SK-N-SH (cell line): ENCODE measurements at regions not wholly inside any gene's neighbourhood (a gene's known extent, or its start where the extent isn't known, plus 50 kb on each side); places are given as distances from the start of the nearest gene placed in this dataset.

Experiments
- CTCF ChIA-PET: fragments of 300-600, 350-600 bp; formaldehyde crosslinking; extraction: SDS; loops from one replicate; lab custom pipeline; 2021; lab: Yijun Ruan, JAX
- POLR2A ChIA-PET: fragments of 350-600 bp; sonication (Branson Sonifier 250); formaldehyde crosslinking; extraction: SDS; loops from one replicate; lab custom pipeline; 2020; ENCODE audit warnings: antibody characterized with exemption, inconsistent platforms; lab: Yijun Ruan, JAX
- DNase-seq: peaks from one replicate; pipeline ENCODE4 v3.0.0; 2012
- H2AFZ ChIP-seq: fragments of 200-600 bp; sonication (generic); 2 replicates; pipeline ENCODE4 v1.8.1; 2016; ENCODE audit warnings: antibody characterized with exemption, mild to moderate bottlenecking, low read depth
- H3F3A ChIP-seq: fragments of 200-600 bp; sonication (generic); replicated peaks from 2 replicates; pipeline ENCODE3; 2016; ENCODE audit warnings: antibody characterized with exemption, mild to moderate bottlenecking; ENCODE audit not compliant: insufficient read depth
- H3K27ac ChIP-seq, 2 experiments: fragments of 200-500 bp in 1 of 2; fragments of 200-600 bp in 1 of 2; sonication (Bioruptor generic) in 1 of 2; sonication (generic), shearing (Covaris generic) in 1 of 2; 2 replicates each; pipeline versions ENCODE4 v1.5.1 to v1.6.1; 2014 to 2016; ENCODE audit warnings: low read depth in 2 of 2, inconsistent platforms in 1 of 2, low read length in 1 of 2, mild to moderate bottlenecking in 1 of 2, mixed read lengths in 1 of 2
- H3K27me3 ChIP-seq: fragments of 200-600 bp; sonication (generic), shearing (Covaris generic); 2 replicates; pipeline ENCODE4 v1.6.1; 2016; ENCODE audit warnings: mixed run types; ENCODE audit not compliant: insufficient read depth
- H3K36me3 ChIP-seq, 2 experiments: fragments of 200-500 bp in 1 of 2; fragments of 200-600 bp in 1 of 2; sonication (Bioruptor generic) in 1 of 2; sonication (generic) in 1 of 2; replicated peaks in 1 of 2; 2 replicates each; pipeline versions ENCODE3 to v1.5.1; 2014 to 2016; ENCODE audit warnings: low read length in 1 of 2, mild to moderate bottlenecking in 1 of 2; ENCODE audit not compliant: insufficient read depth in 2 of 2, control insufficient read depth in 1 of 2
- H3K4me1 ChIP-seq, 2 experiments: fragments of 200-500 bp in 1 of 2; fragments of 200-600 bp in 1 of 2; sonication (Bioruptor generic) in 1 of 2; sonication (generic), shearing (Covaris generic) in 1 of 2; 2 replicates each; pipeline versions ENCODE4 v1.5.1 to v1.6.1; 2014 to 2016; ENCODE audit warnings: low read depth in 1 of 2, low read length in 1 of 2, mixed run types in 1 of 2; ENCODE audit not compliant: insufficient read depth in 2 of 2, control insufficient read depth in 1 of 2
- H3K4me2 ChIP-seq: fragments of 200-600 bp; sonication (generic), shearing (Covaris generic); 2 replicates; pipeline ENCODE4 v1.6.1; 2017; ENCODE audit warnings: mixed run types
- H3K4me3 ChIP-seq, 2 experiments: fragments of 200-500 bp in 1 of 2; fragments of 200-600 bp in 1 of 2; sonication (Bioruptor generic) in 1 of 2; sonication (generic), shearing (Covaris generic) in 1 of 2; 2 replicates each; pipeline versions ENCODE4 v1.5.1 to v1.8.1; 2014 to 2016; ENCODE audit warnings: low read depth in 2 of 2, inconsistent platforms in 1 of 2, low read length in 1 of 2, mild to moderate bottlenecking in 1 of 2, mixed read lengths in 1 of 2, moderate library complexity in 1 of 2
- H3K79me2 ChIP-seq: fragments of 200-600 bp; sonication (generic); 2 replicates; pipeline ENCODE4 v1.8.1; 2017; ENCODE audit warnings: mild to moderate bottlenecking; ENCODE audit not compliant: insufficient read depth
- H3K9ac ChIP-seq: fragments of 200-600 bp; sonication (generic); 2 replicates; pipeline ENCODE4 v1.6.1; 2017; ENCODE audit warnings: mixed run types
- H3K9me2 ChIP-seq: fragments of 200-600 bp; sonication (generic); 2 replicates; pipeline ENCODE4 v1.6.1; 2017; ENCODE audit warnings: mixed run types
- H3K9me3 ChIP-seq: fragments of 200-600 bp; sonication (generic); 2 replicates; pipeline ENCODE4 v1.6.1; 2017; ENCODE audit warnings: mixed run types, mild to moderate bottlenecking, moderate library complexity
- H4K20me1 ChIP-seq: fragments of 200-600 bp; sonication (generic); 2 replicates; pipeline ENCODE4 v1.6.1; 2017; ENCODE audit warnings: mild to moderate bottlenecking, mixed run types; ENCODE audit not compliant: insufficient read depth
- GABPA ChIP-seq: IDR thresholded peaks from 2 replicates; pipeline ENCODE4 v1.4.0; 2012; ENCODE audit warnings: low read depth, mild to moderate bottlenecking
- GATA2 ChIP-seq: sonication (generic); formaldehyde crosslinking; IDR thresholded peaks from 2 replicates; pipeline ENCODE4 v1.5.0; 2020; ENCODE audit warnings: mild to moderate bottlenecking, missing genetic modification reagents
- MXI1 ChIP-seq: IDR thresholded peaks from 2 replicates; pipeline ENCODE4 v1.6.1; 2012; ENCODE audit warnings: mild to moderate bottlenecking, low read depth, low read length, improper control_type of control experiment
- NRF1 ChIP-seq: IDR thresholded peaks from 2 replicates; pipeline ENCODE4 v1.6.1; 2012; ENCODE audit warnings: low read depth, mild to moderate bottlenecking, low read length
- RAD21 ChIP-seq: IDR thresholded peaks from 2 replicates; pipeline ENCODE4 v1.6.1; 2012; ENCODE audit warnings: mild to moderate bottlenecking, low read length
- RCOR1 ChIP-seq: fragments of 150-350 bp; IDR thresholded peaks from 2 replicates; pipeline ENCODE4 v1.6.1; 2017; ENCODE audit warnings: antibody characterized with exemption, low read length
- RFX5 ChIP-seq: IDR thresholded peaks from 2 replicates; pipeline ENCODE4 v1.6.1; 2012; ENCODE audit warnings: mild to moderate bottlenecking, improper control_type of control experiment, low read length
- SIN3A ChIP-seq: IDR thresholded peaks from 2 replicates; pipeline ENCODE4 v1.6.1; 2012; ENCODE audit warnings: low read depth, mild to moderate bottlenecking, low read length, moderate library complexity, borderline replicate concordance
- SMC3 ChIP-seq: IDR thresholded peaks from 2 replicates; pipeline ENCODE4 v1.6.1; 2012; ENCODE audit warnings: low read depth, low read length, improper control_type of control experiment
- TAF1 ChIP-seq: IDR thresholded peaks from 2 replicates; pipeline ENCODE4 v1.6.1; 2012; ENCODE audit warnings: low read depth, mild to moderate bottlenecking, low read length, moderate library complexity, borderline replicate concordance
- TEAD4 ChIP-seq: IDR thresholded peaks from 2 replicates; pipeline ENCODE4 v1.4.0; 2012; ENCODE audit warnings: mild to moderate bottlenecking, borderline replicate concordance; ENCODE audit not compliant: insufficient read depth
- YY1 ChIP-seq: IDR thresholded peaks from 2 replicates; pipeline ENCODE4 v1.4.0; 2012; ENCODE audit warnings: low read depth, mild to moderate bottlenecking
- WGBS: methylation state at CpG from one replicate; pipeline ENCODE4 v1.1.6; 2017; ENCODE audit warnings: low lambda C conversion rate; 5-methylcytosine and 5-hydroxymethylcytosine counted together
- TF ChIP-seq, protein P1 (sequence below): IDR thresholded peaks from 2 replicates; pipeline ENCODE4; 2012
- TF ChIP-seq, protein P2 (sequence below): fragments of 200-600 bp; sonication (generic); IDR thresholded peaks from 2 replicates; pipeline ENCODE4 v1.6.1; 2017; ENCODE audit warnings: antibody characterized with exemption, mild to moderate bottlenecking, moderate library complexity
- TF ChIP-seq, protein P3 (sequence below): IDR thresholded peaks from 2 replicates; pipeline ENCODE4 v1.4.0; 2012; ENCODE audit warnings: low read depth, borderline replicate concordance
- TF ChIP-seq, protein P4 (sequence below): fragments of 150-350 bp; IDR thresholded peaks from 2 replicates; pipeline ENCODE4 v1.6.1; 2017; ENCODE audit warnings: antibody characterized with exemption, low read length, low read depth, borderline replicate concordance
- TF ChIP-seq, protein P5 (sequence below): IDR thresholded peaks from 2 replicates; pipeline ENCODE4 v1.4.0; 2012; ENCODE audit warnings: low read depth, borderline replicate concordance

DNA sequence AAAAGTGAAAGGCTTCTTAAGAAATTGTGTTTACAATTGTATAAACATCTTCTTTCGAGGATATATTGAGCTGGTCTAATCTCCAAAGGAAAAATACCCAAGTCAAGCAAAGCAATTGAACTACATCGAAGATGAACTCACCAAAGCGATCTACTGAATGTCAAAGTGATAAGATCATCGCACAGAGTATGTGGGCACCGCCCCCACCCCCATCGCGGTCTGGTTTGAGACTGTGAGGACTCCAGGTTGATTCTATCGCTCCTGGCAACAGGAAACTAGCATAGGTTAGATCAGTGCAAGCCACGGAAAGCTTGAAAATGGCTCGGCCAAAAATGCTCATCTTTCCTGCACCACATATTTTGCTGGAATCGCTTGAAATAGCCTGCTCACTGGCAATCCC is 133.2 kb upstream of the RPS6KA2 start:
- no peak overlapping the region for H3K4me3 ChIP-seq
- no peaks in the 10 kb centered on the region for H3K9me3 ChIP-seq
- H3K27ac ChIP-seq = no peak overlapping the region
- H2AFZ ChIP-seq = no peak overlapping the region
- H3K4me1 ChIP-seq = peaks cover 0 to 12% of the 10 kb centered on the region in 2 experiments; a peak in 1 of 4 replicates
- no peak for DNase-seq
- no peaks in the 10 kb centered on the region for H4K20me1 ChIP-seq
- no peak overlapping the region for H3K9ac ChIP-seq
- no peaks in the 10 kb centered on the region for H3K9me2 ChIP-seq
- TF ChIP-seq, protein P1, sequence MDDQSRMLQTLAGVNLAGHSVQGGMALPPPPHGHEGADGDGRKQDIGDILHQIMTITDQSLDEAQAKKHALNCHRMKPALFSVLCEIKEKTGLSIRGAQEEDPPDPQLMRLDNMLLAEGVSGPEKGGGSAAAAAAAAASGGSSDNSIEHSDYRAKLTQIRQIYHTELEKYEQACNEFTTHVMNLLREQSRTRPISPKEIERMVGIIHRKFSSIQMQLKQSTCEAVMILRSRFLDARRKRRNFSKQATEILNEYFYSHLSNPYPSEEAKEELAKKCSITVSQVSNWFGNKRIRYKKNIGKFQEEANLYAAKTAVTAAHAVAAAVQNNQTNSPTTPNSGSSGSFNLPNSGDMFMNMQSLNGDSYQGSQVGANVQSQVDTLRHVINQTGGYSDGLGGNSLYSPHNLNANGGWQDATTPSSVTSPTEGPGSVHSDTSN = no peak
- TF ChIP-seq, protein P2, sequence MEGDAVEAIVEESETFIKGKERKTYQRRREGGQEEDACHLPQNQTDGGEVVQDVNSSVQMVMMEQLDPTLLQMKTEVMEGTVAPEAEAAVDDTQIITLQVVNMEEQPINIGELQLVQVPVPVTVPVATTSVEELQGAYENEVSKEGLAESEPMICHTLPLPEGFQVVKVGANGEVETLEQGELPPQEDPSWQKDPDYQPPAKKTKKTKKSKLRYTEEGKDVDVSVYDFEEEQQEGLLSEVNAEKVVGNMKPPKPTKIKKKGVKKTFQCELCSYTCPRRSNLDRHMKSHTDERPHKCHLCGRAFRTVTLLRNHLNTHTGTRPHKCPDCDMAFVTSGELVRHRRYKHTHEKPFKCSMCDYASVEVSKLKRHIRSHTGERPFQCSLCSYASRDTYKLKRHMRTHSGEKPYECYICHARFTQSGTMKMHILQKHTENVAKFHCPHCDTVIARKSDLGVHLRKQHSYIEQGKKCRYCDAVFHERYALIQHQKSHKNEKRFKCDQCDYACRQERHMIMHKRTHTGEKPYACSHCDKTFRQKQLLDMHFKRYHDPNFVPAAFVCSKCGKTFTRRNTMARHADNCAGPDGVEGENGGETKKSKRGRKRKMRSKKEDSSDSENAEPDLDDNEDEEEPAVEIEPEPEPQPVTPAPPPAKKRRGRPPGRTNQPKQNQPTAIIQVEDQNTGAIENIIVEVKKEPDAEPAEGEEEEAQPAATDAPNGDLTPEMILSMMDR = no peak
- TF ChIP-seq GATA2 (CRISPR knock-in tag) (no peak), SMC3 (no peak), NRF1 (no peak), GABPA (no peak), TAF1 (no peak), RAD21 (no peak), RCOR1 (no peak), MXI1 (no peak), TEAD4 (no peak), RFX5 (no peak), SIN3A (no peak), YY1 (no peak)
- TF ChIP-seq, protein P3, sequence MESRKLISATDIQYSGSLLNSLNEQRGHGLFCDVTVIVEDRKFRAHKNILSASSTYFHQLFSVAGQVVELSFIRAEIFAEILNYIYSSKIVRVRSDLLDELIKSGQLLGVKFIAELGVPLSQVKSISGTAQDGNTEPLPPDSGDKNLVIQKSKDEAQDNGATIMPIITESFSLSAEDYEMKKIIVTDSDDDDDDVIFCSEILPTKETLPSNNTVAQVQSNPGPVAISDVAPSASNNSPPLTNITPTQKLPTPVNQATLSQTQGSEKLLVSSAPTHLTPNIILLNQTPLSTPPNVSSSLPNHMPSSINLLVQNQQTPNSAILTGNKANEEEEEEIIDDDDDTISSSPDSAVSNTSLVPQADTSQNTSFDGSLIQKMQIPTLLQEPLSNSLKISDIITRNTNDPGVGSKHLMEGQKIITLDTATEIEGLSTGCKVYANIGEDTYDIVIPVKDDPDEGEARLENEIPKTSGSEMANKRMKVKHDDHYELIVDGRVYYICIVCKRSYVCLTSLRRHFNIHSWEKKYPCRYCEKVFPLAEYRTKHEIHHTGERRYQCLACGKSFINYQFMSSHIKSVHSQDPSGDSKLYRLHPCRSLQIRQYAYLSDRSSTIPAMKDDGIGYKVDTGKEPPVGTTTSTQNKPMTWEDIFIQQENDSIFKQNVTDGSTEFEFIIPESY = no peak
- TF ChIP-seq, protein P4, sequence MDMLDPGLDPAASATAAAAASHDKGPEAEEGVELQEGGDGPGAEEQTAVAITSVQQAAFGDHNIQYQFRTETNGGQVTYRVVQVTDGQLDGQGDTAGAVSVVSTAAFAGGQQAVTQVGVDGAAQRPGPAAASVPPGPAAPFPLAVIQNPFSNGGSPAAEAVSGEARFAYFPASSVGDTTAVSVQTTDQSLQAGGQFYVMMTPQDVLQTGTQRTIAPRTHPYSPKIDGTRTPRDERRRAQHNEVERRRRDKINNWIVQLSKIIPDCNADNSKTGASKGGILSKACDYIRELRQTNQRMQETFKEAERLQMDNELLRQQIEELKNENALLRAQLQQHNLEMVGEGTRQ = no peak
- TF ChIP-seq, protein P5, sequence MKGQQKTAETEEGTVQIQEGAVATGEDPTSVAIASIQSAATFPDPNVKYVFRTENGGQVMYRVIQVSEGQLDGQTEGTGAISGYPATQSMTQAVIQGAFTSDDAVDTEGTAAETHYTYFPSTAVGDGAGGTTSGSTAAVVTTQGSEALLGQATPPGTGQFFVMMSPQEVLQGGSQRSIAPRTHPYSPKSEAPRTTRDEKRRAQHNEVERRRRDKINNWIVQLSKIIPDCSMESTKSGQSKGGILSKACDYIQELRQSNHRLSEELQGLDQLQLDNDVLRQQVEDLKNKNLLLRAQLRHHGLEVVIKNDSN = no peak
- H3K27me3 ChIP-seq = no peaks in the 10 kb centered on the region; the same call in 1 of the 2 replicates
- 61% methylated on average over 11 of the region's 11 CpGs for WGBS
- ChIA-PET POLR2A (no interaction called here), CTCF (interaction anchor here (3.6 kb wide), 1 partner anchor 15 kb away, joined by 25 read pairs; no protein-coding TSS in a partner anchor)
- no peaks in the 10 kb centered on the region for H3K36me3 ChIP-seq
- no peaks in the 10 kb centered on the region for H3K79me2 ChIP-seq
- H3K4me2 ChIP-seq = no peak overlapping the region
- no peaks in the 10 kb centered on the region for H3F3A ChIP-seq
